Skin epidermis (tissue), 12 donors: ENCODE measurements at regions not wholly inside any gene's neighbourhood (a gene's known extent, or its start where the extent isn't known, plus 50 kb on each side); places are given as distances from the start of the nearest gene placed in this dataset.
"Not testable (repeated sequence)": the region's sequence is repeated elsewhere in the genome, so short reads cannot be mapped to it uniquely, and the experiment has no call there.

Experiments used
- H3K27ac ChIP-seq, 21 experiments: fragments of 200-600 bp; sonication (generic) in 11 of 21; one replicate each; pipeline ENCODE4 v1.5.0; 2020; ENCODE audit warnings: mild to moderate bottlenecking in 3 of 21, inconsistent platforms in 2 of 21, moderate library complexity in 2 of 21
- H3K4me3 ChIP-seq, 7 experiments: fragments of 200-600 bp; sonication (generic) in 2 of 7; one replicate each; pipeline ENCODE4 v1.5.0; 2020; ENCODE audit warnings: inconsistent platforms in 2 of 7, mild to moderate bottlenecking in 2 of 7, moderate library complexity in 1 of 7

DNA sequence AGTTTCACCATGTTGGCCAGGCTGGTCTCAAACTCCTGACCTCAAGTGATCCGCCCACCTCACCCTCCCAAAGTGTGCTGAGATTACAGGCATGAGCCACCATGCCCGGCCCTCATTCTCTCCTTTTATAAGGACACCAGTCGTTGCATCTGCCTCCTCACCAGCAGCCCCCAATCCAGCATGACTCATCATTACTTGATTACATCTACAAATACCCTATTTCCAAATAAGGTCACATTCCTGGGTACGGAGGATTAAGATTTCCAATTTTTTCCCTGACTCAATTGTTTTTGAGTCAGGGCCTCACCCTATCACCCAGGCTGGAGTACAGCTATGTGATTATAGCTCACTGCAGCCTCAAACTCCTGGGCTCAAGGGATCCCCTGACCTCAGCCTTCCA lies 49.8 kb upstream of the DEFB108B start:
- not testable (repeated sequence) for H3K27ac ChIP-seq, H3K4me3 ChIP-seq
